Hippocampal formation (tissue), 2 donors: ENCODE measurements at regions not wholly inside any gene's neighbourhood (a gene's known extent, or its start where the extent isn't known, plus 50 kb on each side); places are given as distances from the start of the nearest gene placed in this dataset.
"Not testable (repeated sequence)": the region's sequence is repeated elsewhere in the genome, so short reads cannot be mapped to it uniquely, and the experiment has no call there.

Experiments
- DNase-seq, 2 donors: peaks; one replicate each; lab custom pipeline; 2025; lab: John Stamatoyannopoulos, UW

DNA sequence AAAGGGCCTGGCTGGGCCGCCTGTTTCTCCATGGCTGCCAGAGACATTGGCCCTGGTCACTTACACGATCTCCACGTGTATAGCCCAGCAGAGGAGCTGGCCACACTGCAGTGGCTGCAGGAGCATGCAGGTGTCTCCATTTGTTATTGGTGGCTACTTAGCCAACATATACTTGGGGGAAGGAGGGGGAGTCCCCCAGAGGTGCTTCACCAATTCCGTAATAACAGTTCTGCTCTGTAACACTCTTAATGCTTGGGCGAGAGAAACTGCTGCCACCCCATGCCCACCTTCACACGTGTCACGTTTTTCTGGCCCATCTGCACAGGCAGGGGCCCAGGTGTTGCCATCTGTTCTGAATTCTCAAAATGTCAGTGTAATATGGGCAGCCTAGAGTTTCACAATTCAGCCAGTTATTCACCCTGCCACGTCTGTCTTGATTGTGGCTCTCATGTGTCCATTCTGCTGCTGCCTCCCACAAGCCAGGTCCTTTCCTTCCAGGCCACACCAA lies 353.5 kb downstream of the BCL2L11 start:
- not testable (repeated sequence) for DNase-seq

DNA sequence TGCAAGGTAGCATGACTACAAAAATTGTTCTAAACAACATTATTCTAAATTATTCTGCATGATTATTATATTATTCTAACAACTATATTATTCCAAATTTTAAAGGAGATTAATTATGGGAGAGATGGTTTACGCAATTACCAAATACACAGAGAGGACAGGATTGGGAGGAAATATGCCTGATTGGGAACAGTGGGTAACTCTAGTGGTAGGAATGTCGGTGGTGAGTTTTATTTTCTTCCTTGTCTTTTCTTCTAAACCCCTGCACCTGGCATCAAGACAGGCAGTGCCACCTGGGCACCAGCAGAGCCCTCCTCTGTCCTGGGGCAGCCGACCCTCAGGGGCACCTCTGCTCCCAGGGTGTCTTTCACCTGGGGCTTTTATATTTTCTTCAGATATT lies 357.6 kb downstream of the BCL2L11 start:
- DNase-seq = not testable (repeated sequence)

DNA sequence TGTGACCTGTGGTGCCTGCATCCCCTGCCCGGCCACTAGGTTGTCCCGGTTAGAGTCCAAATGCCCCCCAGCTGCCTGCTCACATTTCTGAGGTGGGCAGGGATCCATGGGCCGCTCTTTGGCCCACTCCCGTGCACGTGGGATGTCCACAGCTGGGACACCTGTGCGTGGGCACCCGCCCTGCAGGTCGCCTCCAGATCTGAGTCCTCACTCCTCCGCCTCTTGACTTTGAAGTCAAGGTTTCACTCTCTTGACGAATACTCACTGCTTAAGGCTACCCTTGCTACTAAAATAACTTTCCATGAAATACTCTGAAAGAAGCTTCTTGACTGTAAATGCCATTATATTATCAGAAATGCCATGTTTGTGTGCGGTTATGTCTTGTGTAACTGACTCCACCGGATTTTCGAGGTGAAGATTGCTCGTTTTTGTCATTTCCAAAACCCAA lies 358.2 kb downstream of the BCL2L11 start:
- not testable (repeated sequence) for DNase-seq

DNA sequence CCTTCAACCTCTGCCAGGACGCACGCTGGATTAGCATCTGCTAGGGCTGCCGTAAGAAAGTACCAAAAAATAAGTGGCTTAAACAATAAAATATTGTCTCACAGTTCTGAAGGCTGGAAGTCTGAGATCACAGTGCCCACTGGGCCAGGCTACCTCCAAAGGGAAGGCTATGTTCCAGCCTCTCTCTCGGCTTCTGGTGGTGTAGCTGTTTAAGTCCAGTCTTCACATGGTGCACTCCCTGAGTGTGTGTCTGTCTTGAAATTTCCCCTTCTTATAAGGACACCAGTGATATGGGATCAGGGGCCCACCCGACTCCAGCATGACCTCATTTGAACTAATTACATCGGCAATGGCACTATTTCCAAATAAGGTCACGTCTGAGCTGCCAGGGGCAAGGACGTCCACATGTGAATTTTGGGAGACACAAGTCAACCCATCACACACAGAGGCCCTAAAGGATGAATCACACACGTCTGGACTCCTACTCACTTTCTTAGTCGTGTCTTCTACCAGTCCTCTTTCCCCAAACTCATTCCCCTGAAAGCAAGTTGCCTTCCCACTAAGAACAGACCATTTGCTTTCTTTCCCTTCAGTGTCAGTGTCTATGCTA lies 359.4 kb downstream of the BCL2L11 start:
- DNase-seq = not testable (repeated sequence)

DNA sequence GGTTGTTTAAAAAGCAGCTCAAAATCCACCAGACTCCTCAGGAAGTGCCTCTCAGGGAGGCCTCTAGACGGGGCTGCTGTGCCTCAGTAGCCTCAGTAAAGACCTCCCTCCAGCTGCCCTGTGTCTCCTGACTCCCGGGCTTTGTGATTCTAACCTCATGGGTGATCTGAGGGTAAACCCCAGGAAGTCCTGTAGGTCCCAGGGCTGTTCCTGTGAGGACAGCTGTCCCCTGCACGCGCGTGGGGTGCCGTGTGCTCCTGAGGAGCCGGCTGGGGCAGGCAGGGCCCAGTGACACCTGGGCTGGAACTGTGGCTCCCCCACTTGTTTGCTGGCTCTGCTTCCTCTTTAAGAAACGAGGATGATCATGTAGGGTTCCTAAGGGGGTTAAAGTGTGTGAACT lies 359.9 kb downstream of the BCL2L11 start:
- DNase-seq = not testable (repeated sequence)

DNA sequence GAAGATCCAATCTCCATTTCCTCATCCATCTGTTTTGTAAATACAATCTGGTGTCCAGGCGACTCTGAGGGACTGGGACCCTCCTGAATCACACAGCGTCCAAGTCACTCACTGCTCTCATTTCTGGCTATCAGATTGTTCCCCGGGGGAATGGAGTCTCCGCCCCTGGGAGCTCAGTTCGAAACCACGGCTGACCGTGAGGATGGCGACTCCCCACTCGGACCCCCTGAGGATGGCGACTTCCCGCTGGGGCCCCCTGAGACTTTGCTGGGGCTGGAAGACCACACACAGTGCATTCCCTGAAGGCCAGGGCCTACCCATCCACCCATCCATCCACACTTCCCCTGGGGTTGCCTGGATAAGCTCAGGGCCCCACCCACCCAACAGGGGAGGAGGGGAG lies 360.5 kb downstream of the BCL2L11 start:
- not testable (repeated sequence) for DNase-seq

DNA sequence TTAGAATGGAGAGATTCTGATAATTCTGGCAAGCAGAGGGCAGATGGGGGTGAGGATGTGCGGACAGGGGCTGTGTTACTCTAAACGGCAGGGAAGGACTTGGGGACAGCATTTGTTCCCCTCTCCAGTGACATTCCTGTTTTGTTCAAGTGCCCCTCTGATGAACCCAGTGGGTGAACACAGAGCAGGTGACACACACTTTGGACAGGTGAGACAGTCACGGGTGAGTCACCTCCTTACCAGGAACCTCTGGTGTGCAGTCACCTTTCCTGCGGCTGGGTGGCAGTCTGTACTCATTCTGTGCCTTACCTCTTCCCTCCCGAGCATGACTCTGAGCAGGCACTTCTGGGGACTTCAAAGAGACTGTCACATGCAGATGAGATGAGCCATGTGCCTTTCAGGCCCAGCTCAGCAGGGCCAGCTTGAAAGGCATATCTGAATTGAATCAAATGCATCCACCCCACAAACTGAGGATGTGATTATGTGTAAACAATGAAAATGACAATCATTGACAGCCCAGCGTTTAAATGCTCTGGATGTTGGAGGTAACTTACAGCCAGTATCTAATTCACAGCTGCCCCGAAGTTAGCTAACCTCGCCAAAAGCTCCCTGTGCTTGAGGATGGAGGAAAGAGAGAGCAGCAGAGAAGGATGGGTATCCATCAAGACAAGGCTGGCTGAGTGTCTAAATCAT lies 362.4 kb downstream of the BCL2L11 start:
- DNase-seq = not testable (repeated sequence)

DNA sequence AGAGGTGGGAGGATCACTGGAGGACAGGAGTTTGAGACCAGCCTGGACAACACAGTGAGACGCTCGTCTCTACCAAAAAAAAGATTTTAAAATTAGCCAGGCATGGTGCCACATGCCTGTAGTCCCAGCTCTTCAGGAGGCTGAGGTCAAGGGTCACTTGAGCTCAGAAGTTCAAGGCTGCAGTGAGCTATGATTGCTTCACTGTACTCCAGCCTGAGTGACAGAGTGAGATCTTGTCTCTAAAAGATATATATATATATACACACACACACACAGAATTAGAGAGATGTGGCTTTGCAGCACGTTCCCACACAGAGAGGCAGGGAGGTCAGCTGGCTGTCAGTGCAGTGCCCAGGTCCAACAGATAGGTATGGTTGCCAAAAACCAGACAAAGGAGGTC lies 363.4 kb downstream of the BCL2L11 start:
- not testable (repeated sequence) for DNase-seq

DNA sequence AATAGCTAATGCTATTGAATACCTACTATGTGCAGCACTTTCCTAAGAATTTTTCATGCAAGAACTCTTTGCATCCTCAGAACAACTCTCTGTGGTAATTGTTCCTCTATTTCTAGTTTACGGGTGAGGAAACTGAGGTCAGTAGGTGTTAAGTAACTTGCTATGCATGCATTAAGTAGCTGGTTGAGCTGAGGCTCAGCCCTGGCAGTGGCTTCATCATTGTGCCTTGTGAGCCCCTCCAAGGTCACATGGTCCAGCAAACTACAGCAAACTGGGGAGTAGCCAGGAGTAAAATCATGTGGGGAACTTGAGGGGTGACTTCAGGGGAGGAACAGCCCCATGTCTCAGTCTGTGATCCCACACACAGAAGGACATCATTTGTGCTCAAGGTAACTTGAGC lies 365.2 kb downstream of the BCL2L11 start:
- not testable (repeated sequence) for DNase-seq

DNA sequence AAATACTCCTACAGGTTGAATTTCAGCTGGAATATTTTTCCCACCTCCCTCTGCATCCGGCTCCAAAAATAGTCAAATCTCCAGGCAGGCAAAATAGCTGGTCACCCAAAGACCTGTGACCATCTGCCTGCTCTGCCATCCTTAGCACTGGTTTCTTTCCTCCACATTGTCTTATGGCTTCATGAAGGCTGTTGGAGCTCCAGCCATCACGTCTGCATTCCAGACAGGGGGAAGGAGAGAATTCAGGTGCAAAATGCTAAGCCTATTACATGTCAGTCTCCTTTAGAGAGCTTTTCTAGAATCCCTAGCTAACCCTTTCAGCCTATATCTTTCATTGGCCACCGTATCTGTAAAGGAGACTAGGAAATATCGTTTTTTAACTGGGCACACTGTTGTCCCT lies 367.7 kb downstream of the BCL2L11 start:
- DNase-seq = not testable (repeated sequence)

DNA sequence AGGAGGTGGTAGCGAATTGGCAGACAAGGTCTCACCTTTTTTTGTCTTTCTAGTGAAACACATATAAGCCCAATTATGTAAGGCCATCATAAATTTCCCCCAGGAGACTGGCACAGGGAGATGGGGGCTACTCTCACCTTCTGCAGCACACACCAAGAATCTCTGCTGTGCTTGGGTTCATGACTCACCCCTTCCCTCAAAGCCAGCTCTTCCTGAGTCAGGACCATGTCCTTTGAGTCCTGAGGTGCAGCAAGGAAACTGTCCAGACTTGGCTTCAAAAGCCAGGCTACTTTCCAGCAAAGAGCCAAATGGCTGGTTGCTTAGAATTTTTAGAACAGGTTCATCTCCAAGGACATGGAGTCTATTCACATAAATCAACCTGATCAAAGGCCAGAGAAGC lies 368.7 kb downstream of the BCL2L11 start:
- DNase-seq = not testable (repeated sequence)

DNA sequence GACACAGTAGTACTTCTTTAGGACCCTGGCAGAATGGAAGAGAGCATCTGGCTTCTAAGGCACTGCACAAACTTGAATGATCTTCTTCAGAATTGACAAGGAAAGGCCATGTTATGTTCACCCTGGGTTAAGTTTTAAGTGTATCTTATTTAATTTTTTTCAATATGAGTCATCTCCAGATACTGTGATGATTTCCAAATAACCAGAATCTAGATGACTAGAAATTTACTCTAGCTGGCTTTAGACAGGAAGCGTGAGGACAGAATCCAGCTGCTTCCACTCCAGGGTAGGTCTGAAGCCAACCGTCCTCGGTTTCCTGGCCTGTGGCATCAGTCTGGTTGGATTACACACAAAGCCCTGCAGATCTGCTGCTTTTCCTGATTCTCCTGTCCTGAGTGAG lies 370.5 kb downstream of the BCL2L11 start:
- not testable (repeated sequence) for DNase-seq

DNA sequence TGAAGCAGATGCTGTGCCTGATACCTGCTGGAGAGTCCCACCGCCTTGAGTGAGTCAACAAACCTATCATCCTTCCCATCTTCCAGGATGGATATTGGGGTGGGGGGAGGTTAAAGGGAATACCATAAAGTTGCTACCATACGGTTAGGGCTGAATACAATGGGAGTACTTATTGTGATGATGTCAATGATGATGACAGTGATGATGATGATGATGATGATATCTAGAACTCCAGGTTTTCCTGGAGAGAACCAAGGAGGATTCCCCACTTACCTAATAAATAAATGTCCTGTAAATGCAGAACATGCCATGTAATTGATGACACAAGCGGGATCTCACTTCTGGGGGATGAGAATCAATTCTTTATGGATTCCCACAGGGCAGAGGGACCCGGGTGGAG lies 370.9 kb downstream of the BCL2L11 start:
- not testable (repeated sequence) for DNase-seq

DNA sequence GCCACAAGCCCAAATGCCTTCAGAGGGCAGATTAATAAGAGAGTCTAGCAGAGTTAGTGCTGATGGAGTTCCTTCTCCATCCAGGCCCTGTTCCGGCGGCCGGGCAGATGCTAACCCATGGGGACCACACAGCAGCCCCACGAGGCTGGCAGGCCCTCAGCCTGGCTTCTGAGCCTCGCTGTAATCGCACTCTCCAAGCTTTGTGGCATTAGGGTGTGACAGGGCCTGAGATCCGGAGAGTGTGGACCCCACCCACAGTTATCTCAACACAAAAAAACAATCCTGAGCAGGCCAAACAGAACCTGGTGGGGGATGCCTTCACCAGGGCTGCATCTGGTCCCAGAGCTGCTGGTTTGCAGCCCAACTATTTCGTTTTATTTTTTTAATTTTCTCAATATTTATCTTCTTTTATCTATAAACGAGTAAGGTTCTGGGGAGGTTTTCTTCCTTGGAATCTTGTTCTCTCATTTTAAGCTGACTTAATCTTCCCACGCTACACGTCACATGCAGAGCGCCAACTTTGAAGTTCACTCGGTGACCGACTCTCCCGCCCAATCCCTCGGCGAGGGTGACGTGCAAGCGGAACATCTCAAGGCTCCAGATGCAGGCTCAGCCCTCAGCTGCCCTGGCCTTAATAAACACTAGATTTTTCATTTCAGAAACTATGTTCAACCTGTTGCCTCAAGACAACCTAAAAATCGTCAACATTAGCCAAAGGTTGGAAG lies 372.4 kb downstream of the BCL2L11 start:
- DNase-seq = not testable (repeated sequence)

DNA sequence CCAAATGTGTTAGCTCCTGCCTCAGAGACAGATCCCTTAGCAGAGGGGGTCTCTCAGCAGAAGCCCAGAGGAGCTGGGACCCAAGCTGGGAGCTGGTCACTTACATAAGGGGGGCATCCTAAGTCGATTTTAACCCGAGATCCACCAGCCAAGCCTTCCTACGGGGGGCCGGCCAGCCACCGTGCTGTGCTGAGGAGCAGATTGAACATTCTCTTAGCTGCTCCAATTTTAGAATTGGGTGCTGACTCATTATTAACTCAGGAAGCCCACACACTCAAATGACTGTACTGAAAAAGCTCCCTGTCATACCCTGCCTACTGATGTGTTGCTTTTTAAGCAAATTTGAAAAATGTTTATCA lies 373.0 kb downstream of the BCL2L11 start:
- DNase-seq = not testable (repeated sequence)

DNA sequence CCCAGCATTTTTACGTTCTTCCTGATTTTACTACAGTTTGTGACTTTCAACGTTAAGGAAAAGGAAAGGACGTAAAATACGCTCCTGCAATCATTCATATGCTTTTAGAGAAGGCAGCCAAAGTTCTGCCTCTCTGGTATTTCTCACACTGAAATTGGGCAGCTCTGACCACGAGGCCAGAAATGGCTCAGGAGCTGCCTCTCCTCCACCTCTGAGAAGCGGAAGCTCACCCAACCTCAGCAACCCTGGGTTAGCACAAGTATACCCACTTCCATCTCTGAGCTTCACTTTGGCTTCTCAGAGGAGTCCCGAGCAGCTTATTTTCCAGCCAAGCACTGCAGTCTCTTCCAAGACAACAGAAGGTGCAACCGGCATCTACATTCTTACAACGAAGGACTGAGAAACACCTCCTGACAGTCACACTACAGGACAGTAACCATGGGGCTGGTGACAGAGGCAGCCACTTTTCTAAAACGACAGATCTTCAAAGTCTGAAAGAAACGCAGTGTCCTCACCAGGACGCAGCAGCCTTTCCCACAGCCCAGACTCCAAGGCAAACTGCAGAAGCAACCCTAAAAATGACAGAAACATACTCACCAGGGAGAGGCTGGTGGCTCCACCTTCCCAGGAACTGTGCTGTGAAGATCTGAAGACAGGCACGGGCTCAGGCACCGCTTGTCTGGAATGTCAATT lies 373.7 kb downstream of the BCL2L11 start:
- DNase-seq = not testable (repeated sequence)

DNA sequence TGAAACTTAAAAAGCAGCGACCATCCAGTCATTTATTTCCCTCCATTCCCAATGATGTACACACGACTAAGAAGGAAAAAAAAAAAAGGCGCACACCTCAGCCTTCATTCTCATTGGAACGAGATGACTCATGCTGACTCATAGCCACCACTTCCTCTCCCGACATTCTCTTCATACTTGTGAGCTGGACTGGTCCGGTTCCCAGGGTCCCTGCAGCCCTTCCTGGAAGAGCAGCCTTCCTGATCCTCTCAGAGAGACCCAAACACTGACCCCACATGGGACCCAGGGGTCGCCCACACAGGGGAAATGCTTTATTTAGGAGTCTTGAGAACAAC lies 374.2 kb downstream of the BCL2L11 start:
- DNase-seq = not testable (repeated sequence)

DNA sequence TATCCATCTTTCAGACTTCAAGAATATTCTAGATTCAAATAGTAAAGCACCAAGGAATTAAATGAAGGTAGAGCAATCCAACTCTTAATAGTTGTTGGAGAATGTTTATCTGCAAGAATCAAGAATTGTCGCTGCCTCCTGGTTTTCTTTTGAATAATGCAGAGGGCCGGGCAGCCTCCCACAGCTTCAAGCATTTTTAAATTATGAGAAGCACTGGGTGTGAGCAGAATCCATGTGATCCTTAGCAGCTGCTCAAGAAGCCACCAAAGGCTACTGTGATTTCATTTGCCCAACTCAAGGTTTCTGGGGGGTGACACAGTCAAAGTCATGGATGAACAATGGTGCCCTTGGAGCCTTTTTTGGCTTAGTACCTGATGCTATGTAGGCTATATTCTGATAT lies 374.9 kb downstream of the BCL2L11 start:
- not testable (repeated sequence) for DNase-seq

DNA sequence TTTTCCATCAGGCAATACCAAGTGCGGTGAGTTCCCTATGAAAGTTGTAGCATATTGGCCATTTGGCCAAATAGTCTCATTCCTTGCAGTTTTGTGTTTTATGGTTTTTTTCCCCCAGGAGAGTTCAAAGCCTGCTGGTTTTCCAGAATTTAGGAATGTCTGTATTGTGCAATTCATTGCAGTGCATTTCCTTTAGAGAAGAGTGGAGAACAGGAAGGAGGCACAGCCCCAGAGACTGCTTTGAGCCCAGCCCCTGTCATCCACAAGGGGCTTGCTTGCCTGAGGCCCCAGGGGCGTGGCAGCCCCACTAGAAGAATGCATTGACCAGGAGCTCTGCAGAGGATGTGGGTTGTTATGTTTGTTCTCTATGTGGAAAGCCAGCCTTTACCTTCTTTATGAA lies 375.5 kb downstream of the BCL2L11 start:
- DNase-seq = not testable (repeated sequence)

DNA sequence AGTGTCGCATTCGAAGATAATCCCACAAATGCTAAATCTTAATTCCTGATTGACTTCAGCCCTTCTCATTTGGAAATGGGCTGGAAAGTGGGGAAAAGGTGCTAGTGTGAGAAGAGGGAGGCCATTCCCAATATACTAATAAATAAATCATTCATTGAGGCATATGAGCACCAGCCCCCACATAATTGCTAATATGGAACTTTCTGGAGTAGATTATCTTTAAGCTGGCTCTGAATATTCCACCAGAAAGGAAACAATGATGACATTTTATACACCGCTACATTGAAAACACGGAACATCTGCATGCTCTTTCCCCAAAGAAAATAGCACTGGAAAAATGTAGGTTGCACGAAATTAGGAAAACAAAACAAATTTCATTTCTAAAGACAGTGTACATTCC lies 376.1 kb downstream of the BCL2L11 start:
- not testable (repeated sequence) for DNase-seq

DNA sequence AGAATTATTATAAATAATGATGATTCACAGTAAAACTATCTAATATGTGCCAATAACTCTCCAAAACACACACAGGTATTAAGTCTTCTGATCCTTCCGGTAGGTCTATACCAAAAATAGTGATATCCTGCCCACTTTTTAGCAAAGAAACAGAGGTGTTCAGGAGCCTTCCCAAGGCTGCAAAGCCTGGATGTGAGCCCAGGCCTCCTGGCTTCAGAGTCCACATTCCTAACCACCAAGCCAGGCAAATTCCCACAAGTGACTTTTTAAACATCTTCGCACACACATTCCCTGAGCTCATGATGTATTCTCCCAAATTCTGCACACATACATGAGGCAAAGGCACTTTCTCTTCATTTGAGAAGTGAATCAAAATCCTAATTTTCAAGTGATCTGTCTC lies 376.6 kb downstream of the BCL2L11 start:
- DNase-seq = not testable (repeated sequence)

DNA sequence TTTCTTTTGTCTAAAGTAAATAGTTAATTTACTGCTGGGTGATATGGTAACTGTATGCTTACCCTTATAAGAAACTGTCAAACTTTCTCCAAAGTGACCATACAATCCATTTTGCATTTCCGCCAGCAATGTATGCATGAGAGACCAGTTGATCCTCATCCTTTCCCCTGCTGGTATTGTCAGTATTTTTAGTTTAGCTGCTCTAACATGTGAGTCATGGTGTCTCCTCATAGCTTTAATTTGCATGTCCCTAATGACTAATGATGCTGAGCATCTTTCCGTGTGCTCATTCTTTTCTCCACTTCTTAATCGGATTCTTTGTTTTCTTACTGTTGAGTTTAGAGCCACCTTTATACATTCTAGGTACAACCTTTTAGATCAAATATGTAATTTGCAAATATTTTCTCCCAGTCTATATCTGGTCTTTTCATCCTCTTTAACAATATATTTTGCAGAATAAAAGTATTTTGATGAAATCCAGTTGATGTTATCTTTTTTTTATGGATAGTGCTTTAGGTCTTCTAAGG lies 379.9 kb downstream of the BCL2L11 start:
- DNase-seq = not testable (repeated sequence)
